AG20443 (cell line): ENCODE measurements at regions not wholly inside any gene's neighbourhood (a gene's known extent, or its start where the extent isn't known, plus 50 kb on each side); places are given as distances from the start of the nearest gene placed in this dataset.
A peak's percentile ranks its signal among the peaks of the same experiment; 100 is the strongest.

Experiments
- DNase-seq: peaks from one replicate; pipeline ENCODE4 v3.0.0; 2012; ENCODE audit warnings: low spot score, mixed read lengths

DNA sequence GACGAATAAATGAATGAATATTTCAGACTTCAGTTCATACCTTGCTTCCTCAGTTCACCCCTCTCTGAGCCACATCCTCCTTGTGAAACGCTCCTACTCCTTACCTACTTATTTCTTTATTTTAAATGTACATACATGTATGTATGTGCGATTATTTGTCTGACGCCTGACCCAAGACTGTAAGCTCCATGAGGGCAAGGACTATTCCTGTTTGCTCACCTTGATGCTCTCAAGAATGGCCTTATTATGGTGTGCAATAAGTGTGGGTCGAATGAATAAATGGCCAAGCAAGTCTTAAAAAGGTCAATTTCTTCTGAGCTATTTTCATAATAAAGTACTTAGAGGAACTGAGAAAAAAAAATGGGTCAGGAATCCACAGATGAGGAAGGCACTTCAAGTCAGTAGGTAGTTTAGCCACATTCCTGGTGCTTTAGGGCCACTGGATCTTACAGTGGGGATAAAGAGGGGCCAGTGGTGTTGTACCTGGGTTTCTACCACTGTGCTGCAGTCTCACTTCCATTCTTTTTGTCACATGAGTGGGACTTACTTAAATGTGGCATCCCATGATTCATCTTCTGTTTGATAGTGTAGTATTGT is 74.7 kb downstream of the SDC1 start:
- no peak for DNase-seq

DNA sequence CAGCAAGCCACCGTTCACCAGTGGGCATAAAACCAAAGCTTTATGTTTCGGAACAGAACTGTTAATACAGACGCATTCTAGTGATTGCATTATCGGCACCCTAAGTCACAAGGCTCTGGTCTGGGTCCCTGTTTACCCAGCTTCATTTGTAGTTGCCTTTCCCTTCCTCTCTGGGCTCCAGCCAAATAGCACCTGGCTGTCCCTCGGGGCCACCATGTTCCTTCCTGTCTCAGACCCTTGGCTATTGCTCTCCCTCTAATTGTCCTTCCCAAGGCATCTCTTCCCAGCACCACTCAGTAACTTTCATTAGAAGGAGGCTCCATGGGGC is 75.3 kb downstream of the SDC1 start:
- DNase-seq = no peak

DNA sequence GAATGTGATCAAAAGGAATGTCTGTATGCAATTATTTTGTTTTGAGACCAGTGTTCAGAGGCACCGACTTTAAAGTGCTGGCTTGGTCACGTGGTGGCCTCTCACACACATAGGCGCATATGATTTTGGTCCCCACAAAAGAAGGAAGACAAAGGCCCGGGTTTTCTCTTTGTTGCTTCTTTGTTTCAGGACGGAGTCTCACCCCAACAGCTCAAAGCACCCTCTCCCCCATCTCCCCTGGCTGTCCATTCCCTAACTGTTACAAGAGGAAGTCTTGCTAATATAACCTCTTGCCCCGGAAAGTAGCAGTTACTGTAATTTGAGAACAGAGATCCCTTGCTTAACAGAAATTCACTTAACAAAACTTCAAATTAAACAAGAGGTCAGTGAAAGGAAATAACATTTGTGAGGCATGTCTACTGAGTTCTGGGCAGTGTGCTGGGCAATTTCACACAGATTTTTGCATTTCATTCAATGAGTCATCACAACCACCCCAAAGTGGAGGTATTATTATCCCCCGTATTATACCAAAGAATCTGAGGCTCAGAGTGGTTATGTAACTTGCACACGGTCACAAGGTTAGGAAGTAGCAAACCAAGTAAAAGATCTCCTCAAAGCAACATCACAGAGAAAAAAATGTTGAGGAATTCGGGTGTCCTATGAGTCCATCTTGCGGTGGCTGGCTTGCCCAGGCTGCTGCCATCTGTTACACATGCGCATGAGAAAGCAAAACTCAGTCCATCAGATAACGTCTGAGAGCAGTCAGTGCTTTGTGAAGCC is 75.8 kb downstream of the SDC1 start:
- DNase-seq = peak; percentile 62

DNA sequence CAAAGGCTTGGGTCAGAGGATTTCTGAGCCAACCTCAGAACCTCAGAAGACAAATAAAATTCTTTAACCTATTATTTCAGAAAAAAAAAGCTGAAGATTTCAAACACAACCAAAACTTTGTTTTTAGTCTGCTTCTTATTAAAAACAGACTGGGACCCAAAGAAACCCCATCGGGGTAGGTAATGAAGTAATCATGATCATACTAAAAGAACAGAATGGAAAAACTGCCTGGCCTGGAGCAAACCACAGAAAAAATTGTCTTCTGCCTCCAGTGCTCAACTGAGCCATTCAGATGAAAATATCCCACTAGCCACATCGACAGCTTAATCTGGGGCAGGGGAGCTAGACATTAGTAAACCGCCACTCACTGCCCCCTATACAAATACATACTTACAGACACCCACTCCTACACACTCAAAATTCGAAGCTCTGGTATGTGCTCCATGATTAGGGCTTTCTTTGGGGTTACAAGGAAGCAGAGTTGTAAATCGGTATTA is 76.5 kb downstream of the SDC1 start:
- no peak for DNase-seq

DNA sequence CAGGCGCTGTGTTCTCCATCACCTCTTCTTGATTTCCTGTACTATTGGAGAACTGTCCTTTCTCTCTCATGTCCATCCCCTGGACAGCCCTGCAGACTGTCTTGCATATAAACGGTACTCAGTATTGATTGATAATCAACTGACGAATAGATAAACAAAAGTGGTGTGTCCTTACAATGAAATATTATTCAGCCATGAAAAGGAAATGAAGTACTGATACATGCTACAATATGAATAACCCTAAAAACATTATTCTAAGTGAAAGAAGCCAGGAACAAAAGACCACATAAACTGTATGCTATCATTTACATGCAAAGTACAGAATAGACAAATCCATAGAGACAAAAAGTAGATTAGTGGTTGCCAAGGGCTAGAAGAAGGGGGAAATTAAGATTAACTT is 77.6 kb downstream of the SDC1 start:
- no peak for DNase-seq

DNA sequence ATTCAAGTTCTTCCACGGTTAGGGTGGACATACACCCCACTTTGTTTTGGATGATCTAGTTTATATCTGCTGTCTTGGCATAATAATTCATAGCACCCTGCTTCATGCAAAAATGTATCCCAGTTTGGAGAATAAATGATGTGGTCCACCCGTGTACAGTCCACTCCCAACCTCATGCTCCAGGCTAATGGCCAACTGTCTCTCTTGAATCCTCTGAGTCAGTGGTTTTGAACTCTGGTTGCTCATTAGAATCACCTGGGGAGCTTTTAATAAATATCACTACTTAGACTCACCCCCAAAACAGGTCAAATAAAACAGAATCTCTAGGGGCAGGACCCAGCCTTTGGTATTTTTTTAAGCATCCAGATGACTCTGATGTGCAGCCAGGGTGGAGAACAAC is 78.5 kb downstream of the SDC1 start:
- no peak for DNase-seq

DNA sequence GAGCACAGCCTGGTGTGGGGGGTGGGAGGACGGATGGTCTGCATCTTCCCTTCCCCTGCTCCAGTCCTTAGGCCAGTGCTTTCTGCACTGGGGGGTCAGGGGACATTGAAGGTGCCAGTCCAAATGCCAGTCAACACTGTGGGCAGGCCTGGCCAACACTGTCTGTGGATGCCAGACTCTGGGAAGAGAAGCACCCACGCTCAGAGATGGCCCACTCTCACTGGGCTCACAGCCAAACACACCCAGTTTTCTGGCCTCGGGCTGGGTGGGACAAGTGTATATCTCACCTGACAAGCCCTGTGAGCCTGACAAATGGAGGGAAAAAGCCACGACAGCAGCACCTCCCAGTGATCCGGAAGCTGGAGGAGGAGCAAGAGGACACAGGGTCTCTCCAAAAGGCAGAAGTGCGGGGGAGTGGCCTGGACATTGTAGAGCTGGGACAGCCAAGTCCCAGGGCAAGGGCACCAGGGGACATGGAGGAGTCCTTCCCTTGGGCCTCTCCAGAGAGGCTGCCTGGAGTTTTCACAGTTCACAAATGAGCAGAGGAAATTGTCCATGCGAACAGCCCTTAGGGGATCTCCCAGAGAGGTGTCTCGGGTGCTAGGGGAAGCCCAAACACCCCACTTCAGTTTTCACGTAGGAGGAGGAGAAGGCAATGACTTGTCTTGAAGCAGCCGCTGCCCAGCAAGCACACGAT is 79.3 kb downstream of the SDC1 start:
- no peak for DNase-seq

DNA sequence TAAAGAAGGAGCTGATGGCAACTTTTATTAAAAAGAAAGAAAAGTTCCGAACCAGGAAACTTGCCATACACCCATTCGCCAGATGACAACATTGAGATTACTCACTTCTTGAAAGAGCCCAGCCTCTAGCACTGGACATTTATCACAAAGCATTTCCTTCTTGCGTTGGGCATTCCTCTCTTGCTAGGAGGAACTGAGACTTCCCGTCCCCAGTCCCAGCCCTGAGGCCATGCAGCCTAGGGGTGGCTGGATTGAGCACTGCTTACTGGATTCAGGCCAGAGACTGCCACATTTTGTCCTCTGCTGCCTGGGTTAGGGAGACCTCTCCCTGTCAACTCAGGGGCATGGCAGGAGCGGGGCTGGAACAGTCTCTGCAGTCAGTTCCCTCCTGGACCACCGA is 80.1 kb downstream of the SDC1 start:
- no peak for DNase-seq

DNA sequence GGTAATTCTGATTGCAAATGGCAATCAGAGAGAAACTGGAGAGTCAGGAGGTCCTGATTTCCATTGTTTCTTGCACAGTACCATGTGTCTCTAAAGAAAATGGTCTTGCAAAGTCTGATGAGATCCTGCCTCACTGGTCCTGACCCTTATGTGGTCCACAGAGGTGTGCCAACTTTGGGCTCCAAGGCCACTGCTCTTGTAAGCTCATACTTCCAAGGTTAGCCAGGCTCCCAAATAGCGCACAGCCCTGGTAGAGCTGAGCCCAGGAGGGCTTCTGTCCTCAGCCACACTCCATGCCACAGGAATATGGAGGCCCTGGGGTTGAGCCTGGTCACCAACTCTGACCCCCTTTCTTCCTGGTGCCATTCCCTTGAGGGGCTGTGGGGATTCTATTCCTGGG is 80.7 kb downstream of the SDC1 start:
- DNase-seq = no peak

DNA sequence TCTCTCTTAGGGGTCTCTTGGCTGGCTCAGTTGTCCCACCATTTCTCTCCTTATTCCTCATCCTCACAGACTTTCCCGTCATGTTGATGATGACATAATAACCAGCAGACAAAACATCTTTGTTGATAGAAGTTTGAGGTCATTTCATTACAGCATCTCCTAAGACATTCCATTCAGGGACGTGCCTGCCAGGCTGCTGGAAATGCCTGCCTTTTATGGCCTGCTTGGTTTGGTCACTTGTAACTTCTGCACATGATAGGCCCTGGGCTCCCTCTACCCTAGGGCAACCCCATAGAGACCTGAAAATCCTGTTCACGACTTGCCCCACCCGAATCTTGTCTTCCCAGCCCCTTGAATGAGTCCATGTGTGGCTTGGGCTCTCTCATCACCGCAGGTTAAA is 81.7 kb downstream of the SDC1 start:
- peak; percentile 45 for DNase-seq

DNA sequence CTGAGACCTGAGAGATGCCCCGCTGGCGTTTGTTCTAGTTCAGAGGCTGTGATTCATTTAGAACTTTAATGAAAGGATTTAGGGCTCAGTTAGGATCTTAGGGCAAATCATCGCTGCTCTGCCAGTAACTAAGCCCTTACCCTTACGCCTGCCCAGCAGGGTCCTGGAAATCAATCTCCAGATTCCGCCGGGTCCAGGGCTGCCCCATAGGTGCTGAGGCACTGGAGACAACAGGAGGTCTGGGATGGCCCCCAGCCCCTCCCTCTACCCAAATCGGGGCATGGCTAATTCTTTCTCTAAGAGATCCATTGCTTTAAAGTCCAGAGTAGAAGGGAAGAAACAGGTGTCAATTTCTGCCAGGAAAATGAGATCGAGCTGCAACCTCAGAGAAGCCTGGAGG is 83.1 kb downstream of the SDC1 start:
- no peak for DNase-seq

DNA sequence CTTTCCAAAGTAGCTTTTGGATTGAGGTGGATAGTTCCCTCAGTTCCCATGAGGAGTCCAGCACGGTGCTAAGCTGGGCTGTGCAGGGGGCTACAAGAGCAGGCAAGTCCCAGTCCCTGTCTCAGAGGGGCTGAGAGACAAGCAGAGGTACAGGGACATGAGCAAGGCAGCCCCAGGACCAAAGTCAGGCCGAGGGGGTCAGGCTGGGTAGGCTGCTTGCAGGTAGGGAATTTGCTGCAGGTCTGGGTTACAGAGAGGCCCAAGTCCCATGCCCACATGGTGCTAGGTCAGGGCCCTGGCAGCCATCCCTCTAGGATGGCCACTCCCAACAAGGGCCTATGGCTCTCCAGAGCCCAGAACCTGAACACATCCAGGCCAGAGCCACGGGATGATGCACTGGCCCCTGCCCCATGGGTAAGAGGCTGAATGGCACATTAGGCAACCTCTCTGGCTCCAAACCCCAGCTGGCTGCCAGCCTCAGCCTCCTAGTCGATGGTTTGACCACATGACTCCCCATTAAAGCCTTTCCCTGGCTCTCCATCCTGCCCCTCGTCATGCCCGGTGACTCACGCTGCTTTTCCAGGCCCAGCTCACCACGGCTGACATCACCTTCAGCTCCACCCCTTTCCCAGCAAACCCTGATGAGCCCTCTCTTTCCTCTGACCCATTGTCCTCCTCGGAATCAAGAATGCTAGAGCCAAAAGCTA is 83.7 kb downstream of the SDC1 start:
- DNase-seq = peak; percentile 95

DNA sequence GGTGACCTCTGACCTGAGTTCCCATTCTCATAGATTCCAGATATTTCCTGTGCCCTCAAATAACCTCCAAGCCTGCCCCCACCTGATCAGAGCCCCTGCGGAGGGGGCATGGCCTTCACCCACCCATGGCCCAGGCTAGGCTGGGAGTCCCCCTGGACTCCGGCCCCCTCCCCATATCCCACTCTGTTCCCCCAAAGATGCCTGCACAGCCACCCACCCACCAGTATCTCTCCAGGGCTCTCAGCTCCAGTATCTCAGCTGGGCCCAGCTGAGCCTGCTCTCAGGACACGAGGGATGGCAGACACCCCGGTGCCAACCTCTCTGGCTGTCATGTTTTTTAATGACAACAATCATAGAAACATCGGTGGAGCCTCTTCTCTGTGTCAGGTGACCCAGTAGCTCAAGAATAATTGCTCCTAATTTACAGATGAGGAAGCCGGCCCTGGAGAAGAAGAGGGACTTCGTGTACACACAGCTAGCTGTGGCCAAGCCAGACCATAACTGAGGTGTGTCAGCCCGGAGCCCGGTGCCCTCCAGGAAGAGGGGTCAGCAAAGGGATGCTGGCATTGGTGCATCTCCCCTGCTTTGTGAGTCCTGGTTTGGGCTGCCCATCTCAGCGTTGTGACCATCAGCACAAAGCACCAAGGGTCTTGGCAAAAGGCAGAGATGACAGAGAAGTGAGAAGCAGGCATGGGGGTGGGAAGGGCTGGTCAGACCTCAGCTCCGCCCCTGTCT is 84.4 kb downstream of the SDC1 start:
- no peak for DNase-seq

DNA sequence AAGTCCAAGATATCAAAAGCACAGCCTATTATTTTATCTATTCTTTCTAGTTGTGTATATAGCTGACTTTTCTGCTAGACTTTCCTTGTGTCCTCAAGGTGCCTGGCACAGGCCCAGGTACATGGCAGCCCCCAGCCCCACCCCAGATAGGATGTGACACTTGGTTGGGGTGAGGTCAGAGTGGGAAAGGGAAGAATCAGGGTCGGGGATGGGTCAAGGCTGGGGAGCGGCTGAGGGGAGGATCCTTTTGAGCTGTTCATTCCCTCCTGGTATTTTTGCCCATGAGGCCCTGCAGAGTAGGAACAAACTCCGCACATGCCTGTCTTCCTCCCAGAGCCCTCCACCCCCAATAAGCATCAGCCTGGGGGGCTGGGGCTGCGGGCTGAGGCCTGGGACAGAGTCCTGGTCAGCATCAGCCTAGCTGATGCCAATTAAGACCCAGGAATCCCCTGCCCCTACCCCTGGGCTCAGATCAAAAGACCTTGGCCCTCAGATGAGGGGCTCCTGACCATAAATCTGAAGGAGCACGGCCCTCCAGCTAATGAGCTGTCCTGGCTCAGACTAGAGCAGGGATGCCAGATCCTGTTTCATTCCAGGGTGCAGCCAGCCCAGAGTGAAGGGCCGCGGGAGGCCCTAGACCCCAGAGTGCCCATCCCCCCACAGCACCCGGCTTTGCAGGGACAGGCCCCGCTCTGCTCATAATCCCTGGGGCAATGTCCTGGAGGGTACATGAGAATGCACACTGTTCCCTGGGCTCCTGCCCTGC is 85.3 kb downstream of the SDC1 start:
- no peak for DNase-seq

DNA sequence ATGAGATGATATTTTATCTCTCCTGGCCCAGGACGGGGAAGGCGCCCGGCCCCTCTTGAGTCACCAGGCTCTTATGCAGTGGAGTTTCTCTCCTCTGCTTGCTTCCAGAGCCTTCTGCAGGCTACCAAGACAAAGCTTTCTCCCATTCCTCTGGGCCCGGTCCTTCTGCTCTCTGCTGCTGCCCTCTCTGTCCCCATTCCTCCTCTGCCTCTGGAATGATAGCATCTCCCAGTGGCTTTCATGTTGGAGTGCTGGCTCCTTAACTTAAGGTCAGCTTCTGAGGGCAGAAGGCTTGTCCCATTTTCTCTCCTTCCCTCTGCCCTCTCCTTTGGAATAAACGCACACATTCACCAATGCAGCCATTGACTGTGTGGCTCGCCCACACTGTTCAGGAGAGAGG is 86.2 kb downstream of the SDC1 start:
- DNase-seq = no peak

DNA sequence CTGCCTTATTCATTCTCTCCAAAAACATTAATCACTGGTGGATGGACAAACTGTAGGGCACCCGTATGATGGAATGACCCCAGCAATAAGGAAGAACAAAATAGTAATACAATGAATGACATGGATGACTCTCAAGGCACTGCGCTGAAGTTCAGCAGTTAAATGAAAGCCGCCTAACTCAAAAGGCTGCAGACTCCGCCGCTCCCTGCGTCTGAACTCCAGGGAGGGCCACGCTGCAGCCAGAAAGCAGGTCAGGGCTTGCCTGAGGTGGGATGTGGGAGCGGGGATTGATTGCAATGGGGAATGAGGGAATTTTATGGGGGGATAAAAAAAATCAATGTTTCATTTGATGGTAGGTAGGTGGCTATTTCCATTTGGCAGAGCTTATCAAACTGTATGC is 86.5 kb upstream of the LAPTM4A start:
- DNase-seq = no peak

DNA sequence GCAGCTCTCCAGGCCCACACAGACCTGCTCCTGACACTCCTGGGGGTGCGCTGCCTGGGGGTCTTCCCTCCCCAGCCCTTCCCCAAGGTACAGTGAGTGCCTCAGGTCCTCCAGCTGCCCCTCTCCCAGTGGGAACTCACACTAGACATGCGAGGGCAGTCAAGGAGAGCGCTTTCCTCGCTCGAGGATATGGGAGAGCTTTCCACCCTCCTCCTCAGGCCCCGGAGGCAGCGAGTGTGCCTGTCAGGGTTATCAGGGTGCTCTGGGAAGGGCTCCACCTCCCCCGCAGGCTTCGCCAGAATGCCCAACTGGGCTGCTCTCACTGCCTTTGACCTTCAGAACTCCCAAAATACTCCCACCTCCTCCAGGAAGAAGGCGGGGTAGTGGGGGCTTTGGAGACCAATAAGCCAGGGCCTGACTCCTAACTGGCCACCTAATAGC is 85.7 kb upstream of the LAPTM4A start:
- DNase-seq = no peak

DNA sequence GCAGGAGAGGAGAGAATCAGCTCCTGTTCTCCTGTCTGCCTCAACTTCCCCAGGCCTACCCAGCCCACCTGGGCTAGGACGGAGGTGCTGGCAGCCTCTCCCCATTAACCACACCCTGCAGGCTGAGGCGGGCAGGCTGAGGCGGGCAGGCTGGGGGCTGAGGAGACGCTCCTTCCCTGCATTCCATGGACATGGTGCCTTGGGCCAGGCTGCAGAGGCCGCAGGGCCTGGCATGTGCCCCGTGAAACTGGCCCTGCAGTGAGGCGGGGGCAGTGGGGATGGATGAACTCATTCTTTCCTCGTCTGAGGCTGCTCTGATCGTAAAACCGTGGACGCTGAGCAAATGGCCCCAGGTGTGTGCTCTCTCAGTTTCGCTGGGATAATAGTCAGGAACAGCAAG is 84.7 kb upstream of the LAPTM4A start:
- DNase-seq = no peak

DNA sequence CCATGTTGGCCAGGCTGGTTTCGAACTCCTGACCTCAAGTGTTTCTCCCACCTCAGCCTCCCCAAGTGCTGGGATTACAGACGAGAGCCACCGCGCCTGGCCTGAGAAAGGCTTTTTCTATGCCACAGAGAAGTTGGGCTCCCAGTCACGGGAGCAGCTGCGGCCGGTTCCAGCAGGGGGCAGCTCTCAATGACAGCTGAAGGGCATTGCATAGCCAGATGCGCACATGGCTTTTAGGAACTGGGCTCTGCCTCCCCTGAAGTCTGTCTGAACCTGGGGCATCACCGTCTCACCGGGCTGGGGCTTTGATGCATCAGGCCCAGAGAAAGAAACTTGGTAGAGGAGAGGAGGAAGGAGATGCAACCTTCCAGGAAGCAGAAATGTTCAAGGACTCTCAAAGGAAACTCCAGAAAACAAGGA is 84.2 kb upstream of the LAPTM4A start:
- peak; percentile 87 for DNase-seq

DNA sequence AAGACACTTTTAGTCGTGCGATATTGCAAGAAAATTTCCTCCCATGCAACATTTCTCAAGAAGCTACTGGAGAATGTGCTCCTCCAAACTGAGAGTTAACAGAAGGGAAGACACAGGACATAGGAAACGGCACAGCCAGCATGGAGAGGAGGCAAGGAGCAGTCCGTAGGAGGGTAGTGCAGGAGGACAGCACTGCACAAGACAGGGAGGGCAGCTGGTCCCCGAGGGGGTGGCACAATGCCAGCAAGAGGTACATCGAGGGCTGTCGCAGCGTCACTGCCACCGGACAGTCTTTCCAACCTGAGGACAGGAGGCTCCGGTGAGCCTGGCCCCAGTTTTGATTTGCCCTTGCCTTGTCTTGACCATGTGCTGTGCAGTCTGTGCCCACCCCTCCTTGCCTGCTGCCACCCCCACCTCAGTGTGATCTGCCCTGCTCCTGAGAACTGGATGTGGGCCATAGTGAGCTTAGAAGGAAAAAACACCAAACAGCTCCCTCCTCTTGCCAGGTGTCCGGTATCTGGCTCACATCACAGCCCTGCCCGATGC is 81.6 kb upstream of the LAPTM4A start:
- no peak for DNase-seq
